CD14-positive monocyte (primary cell): ENCODE measurements at regions not wholly inside any gene's neighbourhood (a gene's known extent, or its start where the extent isn't known, plus 50 kb on each side); places are given as distances from the start of the nearest gene placed in this dataset.

Experiments used
- DNase-seq, 3 donors: peaks; one replicate each; pipeline ENCODE4 v3.0.0-alpha.2; 2011 to 2022
- H2AFZ ChIP-seq: 2 replicates; pipeline ENCODE4 v1.6.0; 2012; ENCODE audit warnings: mild to moderate bottlenecking, low read depth, low read length, inconsistent platforms; ENCODE audit not compliant: insufficient read depth, poor library complexity, severe bottlenecking
- H3K27ac ChIP-seq, 2 donors: 1 replicate in 1 of 2; 2 replicates in 1 of 2; pipeline ENCODE4 v1.5.1; 2012 to 2013; ENCODE audit warnings: low read length in 2 of 2, control low read depth in 1 of 2, inconsistent platforms in 1 of 2, low read depth in 1 of 2, mild to moderate bottlenecking in 1 of 2
- H3K27me3 ChIP-seq, 2 donors: one replicate each; pipeline versions ENCODE4 v1.6.0 to v1.6.1; 2011 to 2013; ENCODE audit warnings: low read length in 2 of 2; ENCODE audit not compliant: control insufficient read depth in 2 of 2, insufficient read depth in 2 of 2
- H3K36me3 ChIP-seq, 2 donors: replicated peaks in 1 of 2; 1 replicate in 1 of 2; 2 replicates in 1 of 2; pipeline versions ENCODE4 v1.5.1 to v1.6.1; 2012 to 2013; ENCODE audit warnings: low read length in 2 of 2, control low read depth in 1 of 2, inconsistent platforms in 1 of 2, mild to moderate bottlenecking in 1 of 2; ENCODE audit not compliant: insufficient read depth in 2 of 2, control insufficient read depth in 1 of 2
- H3K4me1 ChIP-seq, 2 donors: 1 replicate in 1 of 2; 2 replicates in 1 of 2; pipeline versions ENCODE4 v1.5.1 to v1.6.1; 2012 to 2013; ENCODE audit warnings: low read length in 2 of 2, control low read depth in 1 of 2, inconsistent platforms in 1 of 2, mild to moderate bottlenecking in 1 of 2, moderate library complexity in 1 of 2; ENCODE audit not compliant: insufficient read depth in 2 of 2, control insufficient read depth in 1 of 2
- H3K4me2 ChIP-seq: replicated peaks from 2 replicates; pipeline ENCODE3; 2012; ENCODE audit warnings: low read length, moderate library complexity, mild to moderate bottlenecking; ENCODE audit not compliant: poor library complexity, severe bottlenecking; ENCODE audit errors: extremely low read depth
- H3K4me3 ChIP-seq, 3 experiments: fragments of 200-600 bp in 1 of 3; sonication (generic) in 1 of 3; replicated peaks in 1 of 3; 1 replicate in 2 of 3; 2 replicates in 1 of 3; pipeline ENCODE4 v1.5.1; 2011 to 2013; ENCODE audit warnings: low read length in 3 of 3, mild to moderate bottlenecking in 3 of 3, control low read depth in 2 of 3, low read depth in 2 of 3, inconsistent platforms in 1 of 3, moderate library complexity in 1 of 3
- H3K79me2 ChIP-seq: 2 replicates; pipeline ENCODE4 v1.6.0; 2012; ENCODE audit warnings: mild to moderate bottlenecking, control low read depth, inconsistent platforms, low read length, moderate library complexity; ENCODE audit not compliant: insufficient read depth
- H3K9ac ChIP-seq: 2 replicates; pipeline ENCODE4 v1.6.0; 2017; ENCODE audit warnings: low read length, mild to moderate bottlenecking; ENCODE audit not compliant: insufficient read depth, poor library complexity, severe bottlenecking
- H3K9me3 ChIP-seq, 2 donors: replicated peaks in 1 of 2; 1 replicate in 1 of 2; 2 replicates in 1 of 2; pipeline versions ENCODE4 v1.5.1 to v1.6.1; 2012 to 2013; ENCODE audit warnings: low read length in 2 of 2, control low read depth in 1 of 2; ENCODE audit not compliant: control insufficient read depth in 1 of 2, insufficient read depth in 1 of 2
- H4K20me1 ChIP-seq: 2 replicates; pipeline ENCODE4 v1.6.0; 2012; ENCODE audit warnings: mild to moderate bottlenecking, low read length, control low read depth, moderate library complexity; ENCODE audit not compliant: insufficient read depth
- H3K27ac Mint-ChIP-seq, 7 donors: one replicate each; pipeline ENCODE4 v1.8.0; 2020; ENCODE audit warnings: mild to moderate bottlenecking in 7 of 7, mixed read lengths in 7 of 7, moderate library complexity in 6 of 7, inconsistent platforms in 2 of 7
- H3K27me3 Mint-ChIP-seq, 3 donors: one replicate each; pipeline ENCODE4 v1.8.0; 2021 to 2022; ENCODE audit warnings: low read depth in 3 of 3, mild to moderate bottlenecking in 3 of 3, mixed read lengths in 3 of 3, moderate library complexity in 3 of 3, inconsistent platforms in 1 of 3
- H3K36me3 Mint-ChIP-seq, 2 donors: one replicate each; pipeline ENCODE4 v1.8.0; 2020; ENCODE audit warnings: mixed read lengths in 2 of 2, inconsistent platforms in 1 of 2, mild to moderate bottlenecking in 1 of 2
- H3K4me1 Mint-ChIP-seq: one replicate; pipeline ENCODE4 v1.8.0; 2020; ENCODE audit warnings: mild to moderate bottlenecking, mixed read lengths
- H3K4me3 Mint-ChIP-seq, 2 donors: one replicate each; pipeline ENCODE4 v1.8.0; 2020; ENCODE audit warnings: mild to moderate bottlenecking in 2 of 2, mixed read lengths in 2 of 2, moderate library complexity in 1 of 2
- H3K9me3 Mint-ChIP-seq, 7 donors: one replicate each; pipeline ENCODE4 v1.8.0; 2020 to 2022; ENCODE audit warnings: mixed read lengths in 7 of 7, mild to moderate bottlenecking in 6 of 7, moderate library complexity in 6 of 7, inconsistent platforms in 2 of 7
- CTCF ChIP-seq: fragments of 200-600 bp; IDR thresholded peaks from one replicate; pipeline ENCODE4 v1.8.0; 2022; ENCODE audit warnings: antibody characterized with exemption, mild to moderate bottlenecking
- WGBS: methylation state at CpG from one replicate; pipeline ENCODE4 v1.1.5; 2013; ENCODE audit warnings: missing lambda C conversion rate; ENCODE audit not compliant: insufficient coverage; 5-methylcytosine and 5-hydroxymethylcytosine counted together
- intact Hi-C, 2 donors: fragments of 100-400 bp; cut with micrococcal nuclease; formaldehyde crosslinking; loops; one replicate each; pipeline versions ENCODE4 v1.15.0 to v1.15.1; 2023

DNA sequence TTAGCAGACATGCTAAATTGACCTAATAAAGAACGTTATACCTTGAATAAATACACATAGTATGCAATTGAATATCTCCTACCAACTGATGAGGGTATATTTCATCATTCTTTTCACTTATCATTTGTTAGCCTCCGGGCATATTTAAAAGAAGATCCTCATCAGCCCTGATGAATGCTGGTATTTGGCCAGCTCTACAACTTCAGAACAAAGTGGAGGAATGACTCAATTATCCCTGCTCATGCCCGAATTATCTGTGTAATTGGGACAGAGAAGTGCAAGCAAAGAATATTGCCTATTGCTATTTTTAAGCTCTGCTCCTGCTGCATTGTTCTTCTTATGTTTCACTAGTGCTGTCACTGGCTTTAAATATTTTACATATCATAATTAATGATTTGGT lies 622.1 kb downstream of the METTL15 start:
- no peak for DNase-seq
- no peak overlapping the region for H3K4me2 ChIP-seq
- H3K27me3 ChIP-seq = no peaks in the 10 kb centered on the region
- TF ChIP-seq CTCF = no peak
- intact Hi-C loops = no loop called here
- H3K4me3 ChIP-seq = no peak overlapping the region
- no peak overlapping the region for H3K27ac ChIP-seq
- Mint-ChIP-seq H3K9me3 (peaks cover 0 to 6% (median 0%) of the 10 kb centered on the region in 7 donors), H3K27me3 (peaks cover 0 to 3% (median 0%) of the 10 kb centered on the region in 3 donors), H3K4me3 (no peak overlapping the region), H3K36me3 (no peaks in the 10 kb centered on the region), H3K4me1 (no peaks in the 10 kb centered on the region), H3K27ac (no peak overlapping the region)
- no peaks in the 10 kb centered on the region for H3K36me3 ChIP-seq
- peaks cover 5% of the 10 kb centered on the region in 2 donors for H3K9me3 ChIP-seq
- no peak overlapping the region for H2AFZ ChIP-seq
- WGBS = no CpG with 5 or more reads among the region's 3 CpGs
- no peak overlapping the region for H3K9ac ChIP-seq
- no peaks in the 10 kb centered on the region for H3K4me1 ChIP-seq
- H4K20me1 ChIP-seq = no peaks in the 10 kb centered on the region
- no peaks in the 10 kb centered on the region for H3K79me2 ChIP-seq

DNA sequence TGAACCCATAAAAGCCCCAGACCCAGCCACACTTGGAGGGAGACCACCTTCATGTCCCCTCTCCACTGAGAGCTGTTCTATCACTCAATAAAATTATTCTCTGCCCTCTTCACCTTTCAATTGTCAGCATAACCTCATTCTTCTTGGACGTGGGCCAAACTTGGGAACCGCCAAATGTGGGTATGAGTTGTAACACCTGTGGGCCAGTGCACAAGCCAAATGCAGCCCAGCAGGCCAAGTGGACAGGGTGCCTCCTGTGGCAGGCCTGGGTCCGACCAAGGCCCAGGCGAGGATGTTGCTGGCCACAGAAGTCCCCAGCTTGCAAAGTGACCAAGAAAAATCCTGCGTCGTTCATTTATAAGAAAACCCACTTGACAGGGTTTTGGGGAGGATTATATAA lies 621.2 kb downstream of the METTL15 start:
- Mint-ChIP-seq H3K27ac (no peak overlapping the region), H3K4me1 (no peaks in the 10 kb centered on the region), H3K36me3 (no peaks in the 10 kb centered on the region), H3K27me3 (peaks cover 0 to 3% (median 0%) of the 10 kb centered on the region in 3 donors), H3K9me3 (peaks cover 0 to 6% (median 0%) of the 10 kb centered on the region in 7 donors), H3K4me3 (no peak overlapping the region)
- Histone ChIP-seq H3K4me2 (no peak overlapping the region), H3K4me1 (no peaks in the 10 kb centered on the region), H3K27me3 (no peaks in the 10 kb centered on the region), H3K9me3 (peaks cover 5% of the 10 kb centered on the region in 2 donors), H3K27ac (no peak overlapping the region), H2AFZ (no peak overlapping the region), H3K36me3 (no peaks in the 10 kb centered on the region), H4K20me1 (no peaks in the 10 kb centered on the region), H3K4me3 (no peak overlapping the region), H3K79me2 (no peaks in the 10 kb centered on the region), H3K9ac (no peak overlapping the region)
- DNase-seq = no peak
- 92% methylated on average over 4 of the region's 6 CpGs for WGBS
- TF ChIP-seq CTCF = no peak
- intact Hi-C loops = no loop called here
